DOHH2 (cell line): ENCODE measurements at regions not wholly inside any gene's neighbourhood (a gene's known extent, or its start where the extent isn't known, plus 50 kb on each side); places are given as distances from the start of the nearest gene placed in this dataset.

Experiments used
- CTCF ChIP-seq: fragments of 200-600 bp; sonication (generic); IDR thresholded peaks from one replicate; pipeline ENCODE4 v1.5.1; 2014; ENCODE audit warnings: antibody characterized with exemption, mild to moderate bottlenecking, low read depth, low read length; ENCODE audit not compliant: poor library complexity, severe bottlenecking
- EZH2phosphoT487 ChIP-seq: fragments of 200-600 bp; sonication (generic); IDR thresholded peaks from 2 replicates; pipeline ENCODE4 v1.6.1; 2017; ENCODE audit warnings: borderline replicate concordance, mild to moderate bottlenecking, antibody characterized with exemption, low read length, moderate library complexity, mixed read lengths

- no peak for TF ChIP-seq CTCF
- TF ChIP-seq EZH2phosphoT487, result no peak
These were observed 77.1 kb upstream of the FST start for GRCh38 chr5:53403291-53403690.
